Body of pancreas (tissue), 4 donors: ENCODE measurements at regions not wholly inside any gene's neighbourhood (a gene's known extent, or its start where the extent isn't known, plus 50 kb on each side); places are given as distances from the start of the nearest gene placed in this dataset.

Experiments used
- ATAC-seq: fragments of 150-250 bp; one replicate; pipeline ENCODE4 v1.9.1; 2016
- DNase-seq, 4 donors: peaks; one replicate each; pipeline ENCODE4 v3.0.0-alpha.2; 2019
- H3K27ac ChIP-seq, 4 donors: fragments of 200-600 bp; sonication (generic); 1 replicate in 3 of 4; 2 replicates in 1 of 4; pipeline versions ENCODE4 v1.5.1 to v1.6.1; 2016 to 2019; ENCODE audit warnings: mild to moderate bottlenecking in 1 of 4, mixed read lengths in 1 of 4, moderate library complexity in 1 of 4
- H3K27me3 ChIP-seq, 2 donors: fragments of 200-600 bp; sonication (generic); one replicate each; pipeline ENCODE4 v1.6.0; 2016; ENCODE audit warnings: mild to moderate bottlenecking in 1 of 2
- H3K36me3 ChIP-seq, 2 donors: fragments of 200-600 bp; sonication (generic); replicated peaks in 1 of 2; 2 replicates each; pipeline ENCODE4 v1.5.1; 2016; ENCODE audit warnings: low read depth in 2 of 2; ENCODE audit not compliant: insufficient read depth in 1 of 2
- H3K4me1 ChIP-seq: fragments of 200-600 bp; sonication (generic); one replicate; pipeline ENCODE4 v1.6.0; 2016
- H3K4me3 ChIP-seq, 2 donors: fragments of 200-600 bp; sonication (generic); 1 replicate in 1 of 2; 2 replicates in 1 of 2; pipeline ENCODE4 v1.5.1; 2016 to 2019
- H3K9me3 ChIP-seq, 3 donors: fragments of 200-600 bp; sonication (generic); 1 replicate in 2 of 3; 2 replicates in 1 of 3; pipeline ENCODE4 v1.5.1; 2016
- CTCF ChIP-seq, 7 experiments: fragments of 450-650 bp in 4 of 7; fragments of 200-600 bp in 3 of 7; sonication (generic) in 3 of 7; IDR thresholded peaks; one replicate each; pipeline ENCODE4 v1.5.1; 2016 to 2019; ENCODE audit warnings: antibody characterized with exemption in 7 of 7
- POLR2A ChIP-seq, 3 donors: fragments of 450-650 bp; IDR thresholded peaks; one replicate each; pipeline ENCODE4 v1.6.1; 2016; ENCODE audit warnings: antibody characterized with exemption in 3 of 3, mild to moderate bottlenecking in 2 of 3
- WGBS, 2 donors: methylation state at CpG; one replicate each; pipeline ENCODE4 v1.1.5; 2017; 5-methylcytosine and 5-hydroxymethylcytosine counted together
- intact Hi-C: fragments of 100-400 bp; cut with DNase I; formaldehyde crosslinking; loops from one replicate; pipeline ENCODE4 v1.15.1; 2023

- Histone ChIP-seq H3K27me3 (no peaks in the 10 kb centered on the region), H3K4me1 (no peaks in the 10 kb centered on the region), H3K27ac (no peak overlapping the region), H3K36me3 (no peaks in the 10 kb centered on the region), H3K9me3 (no peaks in the 10 kb centered on the region), H3K4me3 (no peak overlapping the region)
- intact Hi-C loops: no loop called here
- DNase-seq: no peak
- WGBS, 2 donors: 24 to 37% methylated on average over 1 of the region's 1 CpG
- TF ChIP-seq POLR2A (IDR thresholded peaks at IDR 0.05) (no peak), CTCF (IDR thresholded peaks at IDR 0.05) (no peak)
- ATAC-seq: no peak
These were observed 587.3 kb downstream of the GABRG2 start for GRCh38 chr5:162654661-162655405.

- Histone ChIP-seq H3K9me3 (no peaks in the 10 kb centered on the region), H3K27me3 (no peaks in the 10 kb centered on the region), H3K27ac (no peak overlapping the region), H3K4me3 (no peak overlapping the region), H3K4me1 (no peaks in the 10 kb centered on the region), H3K36me3 (no peaks in the 10 kb centered on the region)
- intact Hi-C loops: no loop called here
- WGBS, 2 donors: 47 to 54% methylated on average over 3 of the region's 3 CpGs
- ATAC-seq (no peak), DNase-seq (no peak)
- TF ChIP-seq CTCF (IDR thresholded peaks at IDR 0.05) (no peak), POLR2A (IDR thresholded peaks at IDR 0.05) (no peak)
These were observed 589.5 kb downstream of the GABRG2 start for GRCh38 chr5:162657076-162657475.

GRCh38 chr5:162664846-162665245, 597.3 kb downstream of the GABRG2 start:
- DNase-seq: no peak
- H3K36me3 ChIP-seq: no peaks in the 10 kb centered on the region
- H3K4me3 ChIP-seq: no peak overlapping the region
- H3K9me3 ChIP-seq: no peaks in the 10 kb centered on the region
- H3K4me1 ChIP-seq: no peaks in the 10 kb centered on the region
- 60 to 67% methylated on average over 3 of the region's 3 CpGs for WGBS, 2 donors
- TF ChIP-seq CTCF (IDR thresholded peaks at IDR 0.05) (no peak), POLR2A (IDR thresholded peaks at IDR 0.05) (no peak)
- no peaks in the 10 kb centered on the region for H3K27me3 ChIP-seq
- H3K27ac ChIP-seq: no peak overlapping the region
- ATAC-seq: no peak
- intact Hi-C loops: no loop called here

GRCh38 chr5:162668926-162669325, 601.4 kb downstream of the GABRG2 start:
- TF ChIP-seq CTCF (IDR thresholded peaks at IDR 0.05): no peak
- no peak for TF ChIP-seq POLR2A (IDR thresholded peaks at IDR 0.05)
- Histone ChIP-seq H3K27me3 (no peaks in the 10 kb centered on the region), H3K27ac (no peak overlapping the region), H3K4me1 (no peaks in the 10 kb centered on the region), H3K4me3 (no peak overlapping the region), H3K9me3 (no peaks in the 10 kb centered on the region), H3K36me3 (no peaks in the 10 kb centered on the region)
- DNase-seq: no peak
- WGBS, 2 donors: 55 to 66% methylated on average over 3 of the region's 3 CpGs
- no peak for ATAC-seq
- intact Hi-C loops: no loop called here

- DNase-seq (no peak), ATAC-seq (no peak)
- no peaks in the 10 kb centered on the region for H3K27me3 ChIP-seq
- 89 to 96% methylated on average over 1 of the region's 1 CpG for WGBS, 2 donors
- H3K9me3 ChIP-seq: no peaks in the 10 kb centered on the region
- H3K36me3 ChIP-seq: no peaks in the 10 kb centered on the region
- H3K27ac ChIP-seq: no peak overlapping the region
- H3K4me1 ChIP-seq: no peaks in the 10 kb centered on the region
- no peak overlapping the region for H3K4me3 ChIP-seq
- intact Hi-C loops: no loop called here
- TF ChIP-seq POLR2A (IDR thresholded peaks at IDR 0.05) (no peak), CTCF (IDR thresholded peaks at IDR 0.05) (no peak)
These were observed 604.5 kb downstream of the GABRG2 start for GRCh38 chr5:162672061-162672460.
